HG03045 (cell line): ENCODE measurements at regions not wholly inside any gene's neighbourhood (a gene's known extent, or its start where the extent isn't known, plus 50 kb on each side); places are given as distances from the start of the nearest gene placed in this dataset.
"Not testable (repeated sequence)": the region's sequence is repeated elsewhere in the genome, so short reads cannot be mapped to it uniquely, and the experiment has no call there.

Experiments
- ATAC-seq: cut with Tn5 transposase; IDR thresholded peaks from one replicate; pipeline ENCODE4 v1.9.1; 2021; ENCODE audit warnings: mild to moderate bottlenecking, moderate library complexity; ENCODE audit not compliant: unreplicated experiment

- ATAC-seq: no peak
These were observed 500.0 kb downstream of the SPATA31D1 start for GRCh38 chr9:82488313-82489200.

GRCh38 chr9:82489201-82489821 is 500.7 kb downstream of the SPATA31D1 start:
- no peak for ATAC-seq

GRCh38 chr9:82490019-82490499 is 501.5 kb downstream of the SPATA31D1 start:
- no peak for ATAC-seq

- not testable (repeated sequence) for ATAC-seq
These were observed 502.2 kb downstream of the SPATA31D1 start for GRCh38 chr9:82490821-82491220.

GRCh38 chr9:82491604-82492003 is 503.0 kb downstream of the SPATA31D1 start:
- ATAC-seq: no peak

GRCh38 chr9:82492274-82492673 is 503.7 kb downstream of the SPATA31D1 start:
- no peak for ATAC-seq

GRCh38 chr9:82495884-82496777 is 507.6 kb downstream of the SPATA31D1 start:
- ATAC-seq: no peak

GRCh38 chr9:82498541-82499317 is 510.2 kb downstream of the SPATA31D1 start:
- no peak for ATAC-seq

GRCh38 chr9:82499337-82499736 is 510.8 kb downstream of the SPATA31D1 start:
- ATAC-seq: no peak

GRCh38 chr9:82504620-82505019 is 516.0 kb downstream of the SPATA31D1 start:
- ATAC-seq: no peak

- ATAC-seq: no peak
These were observed 523.1 kb downstream of the SPATA31D1 start for GRCh38 chr9:82511626-82512025.

- no peak for ATAC-seq
These were observed 524.2 kb downstream of the SPATA31D1 start for GRCh38 chr9:82512728-82513127.

- ATAC-seq: no peak
These were observed 524.7 kb downstream of the SPATA31D1 start for GRCh38 chr9:82513242-82513751.

GRCh38 chr9:82513976-82514735 is 525.6 kb downstream of the SPATA31D1 start:
- ATAC-seq: no peak

- no peak for ATAC-seq
These were observed 530.3 kb downstream of the SPATA31D1 start for GRCh38 chr9:82518868-82519267.

- ATAC-seq: no peak
These were observed 530.8 kb downstream of the SPATA31D1 start for GRCh38 chr9:82519332-82519731.

GRCh38 chr9:82524407-82524806 is 535.8 kb downstream of the SPATA31D1 start:
- no peak for ATAC-seq

- no peak for ATAC-seq
These were observed 536.4 kb downstream of the RASEF start for GRCh38 chr9:82526577-82526976.

GRCh38 chr9:82531795-82532194 is 531.1 kb downstream of the RASEF start:
- no peak for ATAC-seq
